ENCODE measurements at regions not wholly inside any gene's neighbourhood (a gene's known extent, or its start where the extent isn't known, plus 50 kb on each side); places are given as distances from the start of the nearest gene placed in this dataset.
"Not testable (repeated sequence)": the region's sequence is repeated elsewhere in the genome, so short reads cannot be mapped to it uniquely, and the experiment has no call there.

- TF ChIP-seq, protein P1, sequence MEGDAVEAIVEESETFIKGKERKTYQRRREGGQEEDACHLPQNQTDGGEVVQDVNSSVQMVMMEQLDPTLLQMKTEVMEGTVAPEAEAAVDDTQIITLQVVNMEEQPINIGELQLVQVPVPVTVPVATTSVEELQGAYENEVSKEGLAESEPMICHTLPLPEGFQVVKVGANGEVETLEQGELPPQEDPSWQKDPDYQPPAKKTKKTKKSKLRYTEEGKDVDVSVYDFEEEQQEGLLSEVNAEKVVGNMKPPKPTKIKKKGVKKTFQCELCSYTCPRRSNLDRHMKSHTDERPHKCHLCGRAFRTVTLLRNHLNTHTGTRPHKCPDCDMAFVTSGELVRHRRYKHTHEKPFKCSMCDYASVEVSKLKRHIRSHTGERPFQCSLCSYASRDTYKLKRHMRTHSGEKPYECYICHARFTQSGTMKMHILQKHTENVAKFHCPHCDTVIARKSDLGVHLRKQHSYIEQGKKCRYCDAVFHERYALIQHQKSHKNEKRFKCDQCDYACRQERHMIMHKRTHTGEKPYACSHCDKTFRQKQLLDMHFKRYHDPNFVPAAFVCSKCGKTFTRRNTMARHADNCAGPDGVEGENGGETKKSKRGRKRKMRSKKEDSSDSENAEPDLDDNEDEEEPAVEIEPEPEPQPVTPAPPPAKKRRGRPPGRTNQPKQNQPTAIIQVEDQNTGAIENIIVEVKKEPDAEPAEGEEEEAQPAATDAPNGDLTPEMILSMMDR (IDR thresholded peaks at IDR 0.05; ENCODE audit: borderline replicate concordance, insufficient read depth, low read depth, low read length): no peak
- no peak overlapping the region for H3K4me3 ChIP-seq (ENCODE audit: low read depth, low read length)
Observed at GRCh38 chr9:85858056-85858750, 82.7 kb upstream of the NAA35 start.

DNA sequence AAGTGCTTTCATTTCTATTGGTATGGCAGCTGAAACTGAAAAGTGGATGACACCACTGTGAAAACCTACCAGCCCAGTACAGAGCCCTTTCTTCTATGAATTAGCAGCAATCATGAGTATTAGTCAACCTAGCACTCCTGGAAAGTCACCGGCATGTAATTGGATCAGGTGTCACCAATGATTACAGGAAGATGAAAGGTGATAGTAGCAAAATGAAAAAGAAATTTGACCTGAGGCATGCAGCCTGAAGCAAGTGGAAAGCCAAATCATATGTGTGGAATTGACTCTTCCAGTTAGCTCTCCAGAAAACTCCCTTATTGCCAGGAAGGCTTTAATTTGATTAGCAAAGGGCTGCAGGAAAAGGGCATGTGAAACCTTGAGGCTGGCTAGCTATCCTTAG lies 81.2 kb upstream of the NAA35 start:
- TF ChIP-seq, protein P1 (IDR thresholded peaks at IDR 0.05; ENCODE audit: borderline replicate concordance, insufficient read depth, low read depth, low read length): no peak
- H3K4me3 ChIP-seq (ENCODE audit: low read depth, low read length): no peak overlapping the region

- not testable (repeated sequence) for H3K4me3 ChIP-seq (ENCODE audit: low read depth, low read length)
Observed at GRCh38 chr9:85861882-85862281, 79.1 kb upstream of the NAA35 start.

- no peak overlapping the region for H3K4me3 ChIP-seq (ENCODE audit: low read depth, low read length)
- TF ChIP-seq, protein P1 (IDR thresholded peaks at IDR 0.05; ENCODE audit: borderline replicate concordance, insufficient read depth, low read depth, low read length): no peak
Observed at GRCh38 chr9:85863875-85864274, 77.1 kb upstream of the NAA35 start.

DNA sequence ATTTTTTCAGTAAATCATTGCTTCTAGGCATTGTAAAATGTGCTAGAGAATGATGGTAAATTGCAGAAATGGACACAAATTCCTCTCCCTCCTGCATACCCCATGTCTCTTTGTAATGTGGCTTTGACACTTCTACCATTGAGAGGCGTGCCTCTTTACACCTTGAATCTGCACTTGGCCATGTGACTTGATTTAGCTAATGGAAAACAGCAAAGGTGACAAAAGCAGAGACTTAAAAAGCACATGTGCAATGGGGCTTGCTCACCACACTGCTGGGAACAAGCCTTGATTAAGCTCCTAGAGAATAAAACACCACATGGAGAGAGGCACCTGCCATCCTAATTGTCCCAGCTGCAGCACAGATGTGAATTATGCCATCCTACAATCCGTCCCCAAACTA lies 69.9 kb upstream of the NAA35 start:
- TF ChIP-seq, protein P1 (IDR thresholded peaks at IDR 0.05; ENCODE audit: borderline replicate concordance, insufficient read depth, low read depth, low read length): no peak
- no peak overlapping the region for H3K4me3 ChIP-seq (ENCODE audit: low read depth, low read length)

GRCh38 chr9:85871683-85872082 lies 69.3 kb upstream of the NAA35 start:
- H3K4me3 ChIP-seq (ENCODE audit: low read depth, low read length): not testable (repeated sequence)

GRCh38 chr9:85872463-85872862 lies 68.5 kb upstream of the NAA35 start:
- no peak overlapping the region for H3K4me3 ChIP-seq (ENCODE audit: low read depth, low read length)

GRCh38 chr9:85876628-85877027 lies 64.3 kb upstream of the NAA35 start:
- H3K4me3 ChIP-seq (ENCODE audit: low read depth, low read length): no peak overlapping the region
- TF ChIP-seq, protein P1 (IDR thresholded peaks at IDR 0.05; ENCODE audit: borderline replicate concordance, insufficient read depth, low read depth, low read length): no peak

More at GRCh38 chr9:85872463-85872862, 68.5 kb upstream of the NAA35 start:
- TF ChIP-seq, protein P1 (IDR thresholded peaks at IDR 0.05; ENCODE audit: borderline replicate concordance, insufficient read depth, low read depth, low read length): no peak

DNA sequence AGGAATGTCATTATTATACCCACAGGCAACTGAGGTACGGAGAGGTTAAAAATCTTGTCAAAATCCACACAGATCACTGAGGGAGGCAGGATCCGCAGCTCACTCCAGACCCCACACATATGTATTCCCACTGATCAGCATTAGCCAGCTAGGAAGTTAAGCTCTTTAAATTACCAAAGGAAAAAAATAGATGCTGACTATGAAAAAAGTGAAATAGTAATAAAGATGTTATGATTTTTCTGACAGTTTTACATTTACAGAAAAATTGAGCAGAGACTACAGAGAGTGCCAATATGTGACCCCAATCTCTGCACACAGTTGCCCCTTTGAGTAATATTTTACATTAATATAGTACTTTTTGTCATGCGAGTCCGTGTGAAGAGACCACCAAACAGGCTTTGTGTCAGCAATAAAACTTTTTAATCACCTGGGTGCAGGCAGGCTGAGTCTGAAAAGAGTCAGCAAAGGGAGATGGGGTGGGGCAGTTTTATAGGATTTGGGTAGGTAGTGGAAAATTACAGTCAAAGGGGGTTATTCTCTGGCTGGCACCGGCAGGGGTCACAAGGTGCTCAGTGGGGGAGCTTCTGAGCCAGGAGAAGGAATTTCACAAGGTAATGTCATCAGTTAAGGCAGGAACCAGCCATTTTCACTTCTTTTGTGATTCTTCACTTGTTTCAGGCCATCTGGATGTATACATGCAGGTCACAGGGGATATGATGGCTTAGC lies 61.9 kb upstream of the NAA35 start:
- H3K4me3 ChIP-seq (ENCODE audit: low read depth, low read length): not testable (repeated sequence)

DNA sequence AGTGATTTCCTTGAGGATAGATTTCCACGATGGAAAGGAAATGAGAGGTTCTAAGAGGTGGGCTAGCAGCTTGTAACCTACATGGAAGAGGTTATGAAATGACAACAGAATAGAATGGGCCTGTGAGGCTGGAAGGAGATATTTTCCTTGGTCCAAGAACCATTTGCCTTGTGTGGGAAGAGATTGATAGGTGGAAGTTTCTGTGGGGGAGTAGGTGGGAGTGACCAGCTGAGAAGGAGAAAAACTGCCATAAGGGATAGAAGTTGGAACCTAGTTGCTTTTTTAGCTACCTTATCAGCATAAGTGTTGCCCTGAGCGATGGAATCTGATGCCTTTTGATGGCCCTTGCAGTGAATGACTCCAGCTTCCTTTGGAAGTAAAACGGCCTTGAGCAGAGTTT lies 60.4 kb upstream of the NAA35 start:
- H3K4me3 ChIP-seq (ENCODE audit: low read depth, low read length): not testable (repeated sequence)
